Trophoblast cell (in vitro differentiated cells and primary cell): ENCODE measurements at regions not wholly inside any gene's neighbourhood (a gene's known extent, or its start where the extent isn't known, plus 50 kb on each side); places are given as distances from the start of the nearest gene placed in this dataset.
A peak's percentile ranks its signal among the peaks of the same experiment; 100 is the strongest.

ENCODE experiments used
- DNase-seq, 2 donors: peaks; one replicate each; pipeline ENCODE4 v3.0.0-alpha.2; 2016
- H2AFZ ChIP-seq: 2 replicates; pipeline ENCODE4 v1.6.1; 2013; ENCODE audit warnings: low read length, moderate library complexity, mild to moderate bottlenecking; ENCODE audit not compliant: insufficient read depth, poor library complexity
- H2AK5ac ChIP-seq: 2 replicates; pipeline ENCODE4 v1.6.1; 2013; ENCODE audit warnings: mild to moderate bottlenecking, low read length
- H2BK120ac ChIP-seq: 2 replicates; pipeline ENCODE4 v1.6.1; 2013; ENCODE audit warnings: low read length, mild to moderate bottlenecking, moderate library complexity; ENCODE audit not compliant: insufficient read depth, poor library complexity
- H2BK12ac ChIP-seq: 2 replicates; pipeline ENCODE4 v1.6.1; 2013; ENCODE audit warnings: mild to moderate bottlenecking, low read length, moderate library complexity
- H2BK5ac ChIP-seq: 2 replicates; pipeline ENCODE4 v1.6.1; 2013; ENCODE audit warnings: low read length, low read depth, moderate library complexity, mild to moderate bottlenecking; ENCODE audit not compliant: poor library complexity
- H3K14ac ChIP-seq: 2 replicates; pipeline ENCODE4 v1.6.1; 2013; ENCODE audit warnings: mild to moderate bottlenecking, low read length
- H3K18ac ChIP-seq: 2 replicates; pipeline ENCODE4 v1.6.1; 2013; ENCODE audit warnings: mild to moderate bottlenecking, low read length
- H3K23ac ChIP-seq: 2 replicates; pipeline ENCODE4 v1.6.1; 2013; ENCODE audit warnings: low read length
- H3K27ac ChIP-seq: 2 replicates; pipeline ENCODE4 v1.5.1; 2013; ENCODE audit warnings: low read depth, mild to moderate bottlenecking, inconsistent platforms, low read length, moderate library complexity
- H3K27me3 ChIP-seq: 2 replicates; pipeline ENCODE4 v1.6.1; 2013; ENCODE audit warnings: inconsistent platforms, mild to moderate bottlenecking, low read length, moderate library complexity; ENCODE audit not compliant: insufficient read depth
- H3K36me3 ChIP-seq, 2 experiments: 1 replicate in 1 of 2; 2 replicates in 1 of 2; pipeline ENCODE4 v1.6.1; 2013; ENCODE audit warnings: low read length in 2 of 2, mild to moderate bottlenecking in 2 of 2, moderate library complexity in 1 of 2; ENCODE audit not compliant: insufficient read depth in 2 of 2, control insufficient read depth in 1 of 2
- H3K4ac ChIP-seq: 2 replicates; pipeline ENCODE4 v1.6.1; 2013; ENCODE audit warnings: low read depth, mild to moderate bottlenecking, low read length, moderate library complexity
- H3K4me1 ChIP-seq, 2 experiments: 1 replicate in 1 of 2; 2 replicates in 1 of 2; pipeline ENCODE4 v1.6.1; 2013; ENCODE audit warnings: low read length in 2 of 2, mild to moderate bottlenecking in 2 of 2, moderate library complexity in 1 of 2; ENCODE audit not compliant: insufficient read depth in 2 of 2, control insufficient read depth in 1 of 2
- H3K4me2 ChIP-seq: 2 replicates; pipeline ENCODE4 v1.6.1; 2013; ENCODE audit warnings: inconsistent platforms, mild to moderate bottlenecking, low read length, moderate library complexity
- H3K4me3 ChIP-seq: 2 replicates; pipeline ENCODE4 v1.5.1; 2013; ENCODE audit warnings: mild to moderate bottlenecking, low read depth, low read length, inconsistent platforms
- H3K79me1 ChIP-seq: one replicate; pipeline ENCODE4 v1.6.1; 2013; ENCODE audit warnings: low read length
- H3K79me2 ChIP-seq: 2 replicates; pipeline ENCODE4 v1.6.1; 2013; ENCODE audit warnings: low read length, mild to moderate bottlenecking; ENCODE audit not compliant: control insufficient read depth, insufficient read depth, poor library complexity
- H3K9ac ChIP-seq: 2 replicates; pipeline ENCODE4 v1.6.1; 2013; ENCODE audit warnings: mild to moderate bottlenecking, low read length
- H3K9me3 ChIP-seq: 2 replicates; pipeline ENCODE4 v1.6.1; 2013; ENCODE audit warnings: low read depth, mild to moderate bottlenecking, control low read depth, inconsistent platforms, low read length; ENCODE audit not compliant: insufficient read depth
- H4K12ac ChIP-seq: 2 replicates; pipeline ENCODE4 v1.6.1; 2013; ENCODE audit warnings: low read depth, mild to moderate bottlenecking, low read length, moderate library complexity
- H4K8ac ChIP-seq: 2 replicates; pipeline ENCODE4 v1.6.1; 2013; ENCODE audit warnings: low read depth, mild to moderate bottlenecking, low read length, moderate library complexity
- H4K91ac ChIP-seq: one replicate; pipeline ENCODE4 v1.6.1; 2013; ENCODE audit warnings: low read depth, mild to moderate bottlenecking, low read length, moderate library complexity
- WGBS: extraction: QIAGEN DNeasy Blood & Tissue Kit; methylation state at CpG from one replicate; pipeline ENCODE4 v1.1.7; 2013; ENCODE audit warnings: missing lambda C conversion rate; ENCODE audit not compliant: insufficient read length, insufficient coverage; ENCODE audit errors: extremely low coverage; 5-methylcytosine and 5-hydroxymethylcytosine counted together

DNA sequence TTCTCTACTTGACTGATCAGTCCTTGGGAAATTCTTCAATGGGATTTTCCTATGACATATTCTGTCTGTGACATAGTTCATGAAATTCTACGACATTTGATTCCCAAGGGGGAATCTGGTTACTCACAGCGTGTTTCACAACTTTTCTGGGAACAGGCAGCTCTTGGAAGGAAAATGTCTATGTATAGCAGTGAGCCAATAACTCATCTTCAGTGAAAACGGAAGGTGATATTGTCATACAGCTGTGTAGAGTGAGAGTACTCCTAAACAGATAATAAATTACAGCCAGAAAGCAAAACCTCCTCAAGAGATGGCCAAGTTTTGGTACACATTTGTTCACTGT is 91.4 kb downstream of the C9orf152 start:
- no peaks in the 10 kb centered on the region for H3K36me3 ChIP-seq
- peaks cover 2% of the 10 kb centered on the region for H3K79me2 ChIP-seq
- H2BK12ac ChIP-seq, result no peak overlapping the region
- H3K14ac ChIP-seq, result no peak overlapping the region
- no peak overlapping the region for H3K4me3 ChIP-seq
- no peak overlapping the region for H4K12ac ChIP-seq
- H3K9me3 ChIP-seq, result no peaks in the 10 kb centered on the region
- H3K23ac ChIP-seq, result no peak overlapping the region
- DNase-seq, result peak; percentile 67 to 82
- peaks cover 9% of the 10 kb centered on the region for H3K79me1 ChIP-seq
- no peak overlapping the region for H2AK5ac ChIP-seq
- no CpG with 5 or more reads among the region's 3 CpGs for WGBS
- peak overlapping the region; percentile 60 for H3K27ac ChIP-seq
- H4K91ac ChIP-seq, result no peak overlapping the region
- no peak overlapping the region for H2BK120ac ChIP-seq
- H2AFZ ChIP-seq, result no peak overlapping the region
- H3K27me3 ChIP-seq, result no peaks in the 10 kb centered on the region
- H2BK5ac ChIP-seq, result no peak overlapping the region
- no peak overlapping the region for H3K4ac ChIP-seq
- H3K18ac ChIP-seq, result no peak overlapping the region
- no peak overlapping the region for H3K4me2 ChIP-seq
- no peak overlapping the region for H4K8ac ChIP-seq
- H3K9ac ChIP-seq, result no peak overlapping the region
- H3K4me1 ChIP-seq, result peaks cover 15 to 19% of the 10 kb centered on the region in 2 experiments

DNA sequence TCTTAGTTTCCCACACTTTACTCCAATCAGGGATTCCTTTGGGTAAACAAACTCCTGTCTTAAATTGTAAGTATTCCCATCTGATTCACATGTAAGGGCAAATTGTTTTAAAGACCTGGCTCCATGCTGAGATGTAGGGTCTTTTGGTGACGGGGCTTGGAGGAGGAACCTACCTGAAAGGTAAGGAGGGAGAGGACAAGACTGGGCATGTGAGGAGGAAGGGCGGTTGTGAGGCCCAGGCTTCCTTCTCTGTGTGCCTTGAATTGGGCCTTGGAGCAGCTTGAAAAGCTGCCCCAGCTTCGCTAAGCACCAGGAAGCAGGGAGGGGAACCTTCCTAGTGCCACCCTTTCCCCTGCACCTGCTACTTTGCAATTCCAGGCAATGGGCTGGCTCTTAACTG is 86.8 kb downstream of the C9orf152 start:
- peaks cover 21 to 23% of the 10 kb centered on the region in 2 experiments for H3K4me1 ChIP-seq
- H2BK12ac ChIP-seq, result peak overlapping the region; percentile 62
- H3K23ac ChIP-seq, result peak overlapping the region; percentile 63
- H4K8ac ChIP-seq, result peak overlapping the region; percentile 26
- H3K4me3 ChIP-seq, result no peak overlapping the region
- H3K4ac ChIP-seq, result no peak overlapping the region
- DNase-seq, result no peak
- H2BK5ac ChIP-seq, result no peak overlapping the region
- H3K9me3 ChIP-seq, result no peaks in the 10 kb centered on the region
- H2AFZ ChIP-seq, result no peak overlapping the region
- no peak overlapping the region for H3K27ac ChIP-seq
- H3K18ac ChIP-seq, result no peak overlapping the region
- no peak overlapping the region for H3K4me2 ChIP-seq
- no peak overlapping the region for H4K12ac ChIP-seq
- peaks cover 21% of the 10 kb centered on the region for H3K79me1 ChIP-seq
- peak overlapping the region; percentile 35 for H2AK5ac ChIP-seq
- no peak overlapping the region for H2BK120ac ChIP-seq
- H3K36me3 ChIP-seq, result no peaks in the 10 kb centered on the region
- no peak overlapping the region for H4K91ac ChIP-seq
- no peaks in the 10 kb centered on the region for H3K27me3 ChIP-seq
- no peak overlapping the region for H3K9ac ChIP-seq
- H3K79me2 ChIP-seq, result peaks cover 4% of the 10 kb centered on the region
- H3K14ac ChIP-seq, result no peak overlapping the region
- no CpG with 5 or more reads among the region's 3 CpGs for WGBS

DNA sequence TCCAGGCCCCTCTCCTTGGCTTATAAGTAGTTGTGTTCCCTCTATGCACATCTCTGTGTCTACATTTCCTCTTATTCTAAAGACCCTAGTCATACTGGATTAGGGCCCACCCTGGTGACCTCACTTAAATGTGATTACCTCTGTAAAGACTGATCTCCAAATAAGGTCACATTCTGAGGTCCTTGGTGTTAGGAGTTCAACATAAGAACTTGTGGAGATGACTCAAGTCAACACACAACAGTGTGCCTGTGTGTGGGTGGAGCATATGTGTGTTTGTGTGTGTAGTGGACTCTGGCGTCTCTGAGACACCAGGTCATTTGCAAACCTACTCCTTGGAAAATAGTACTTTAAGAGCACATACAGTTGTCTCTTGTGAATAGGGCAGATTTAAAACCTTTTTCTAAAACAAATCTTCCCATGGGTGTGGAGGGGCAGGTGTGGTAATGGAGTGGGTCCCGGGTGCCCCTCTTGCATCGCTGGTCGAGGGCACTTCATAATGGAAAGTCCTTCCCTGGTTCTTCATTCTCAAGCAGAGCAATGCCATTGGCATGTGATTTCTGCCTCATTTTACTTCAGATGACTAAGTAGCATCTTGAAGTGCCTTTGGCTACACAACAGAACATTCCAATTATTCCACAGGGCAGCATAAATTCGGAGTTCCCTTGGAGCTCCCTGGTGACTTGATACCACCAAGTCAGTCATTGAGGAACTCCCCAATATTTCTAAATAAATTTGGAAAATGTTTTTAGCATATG is 84.4 kb downstream of the C9orf152 start:
- H2BK5ac ChIP-seq, result peak overlapping the region; percentile 43
- H4K8ac ChIP-seq, result no peak overlapping the region
- peak overlapping the region; percentile 52 for H2AK5ac ChIP-seq
- H3K4me1 ChIP-seq, result peaks cover 40 to 42% of the 10 kb centered on the region in 2 experiments
- H3K4me3 ChIP-seq, result no peak overlapping the region
- no CpG with 5 or more reads among the region's 5 CpGs for WGBS
- no peaks in the 10 kb centered on the region for H3K36me3 ChIP-seq
- no peak overlapping the region for H3K23ac ChIP-seq
- peak; percentile 27 to 76 for DNase-seq
- peak overlapping the region; percentile 53 for H2BK12ac ChIP-seq
- no peaks in the 10 kb centered on the region for H3K27me3 ChIP-seq
- H3K18ac ChIP-seq, result peak overlapping the region; percentile 67
- peak overlapping the region; percentile 16 for H2BK120ac ChIP-seq
- peaks cover 38% of the 10 kb centered on the region for H3K79me1 ChIP-seq
- H4K91ac ChIP-seq, result peak overlapping the region; percentile 56
- H3K4ac ChIP-seq, result no peak overlapping the region
- H3K79me2 ChIP-seq, result peaks cover 10% of the 10 kb centered on the region
- H3K9me3 ChIP-seq, result no peaks in the 10 kb centered on the region
- no peak overlapping the region for H3K4me2 ChIP-seq
- H3K14ac ChIP-seq, result no peak overlapping the region
- H3K9ac ChIP-seq, result no peak overlapping the region
- no peak overlapping the region for H4K12ac ChIP-seq
- peak overlapping the region; percentile 12 for H3K27ac ChIP-seq
- no peak overlapping the region for H2AFZ ChIP-seq

DNA sequence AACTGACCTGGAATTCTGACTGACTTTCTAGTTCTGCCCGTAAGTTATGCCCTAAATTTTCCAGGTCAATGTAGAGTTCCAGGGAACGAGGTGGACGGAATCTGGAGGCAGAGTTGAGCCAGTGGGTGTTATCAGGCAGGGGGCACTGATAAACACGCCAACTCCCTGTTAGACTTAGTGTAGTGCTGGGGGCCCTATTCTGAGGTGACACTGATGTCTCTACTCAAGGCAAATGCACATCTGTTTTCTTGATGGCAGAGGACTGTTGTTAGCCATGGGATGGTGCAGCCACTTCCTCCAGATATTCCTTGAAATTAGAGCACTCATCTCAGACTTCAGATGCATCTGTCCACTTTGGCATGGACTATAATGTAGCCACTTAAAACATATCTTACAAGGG is 83.5 kb downstream of the C9orf152 start:
- H2BK120ac ChIP-seq, result peak overlapping the region; percentile 39
- H3K9me3 ChIP-seq, result no peaks in the 10 kb centered on the region
- H3K36me3 ChIP-seq, result no peaks in the 10 kb centered on the region
- H2AFZ ChIP-seq, result no peak overlapping the region
- H3K79me2 ChIP-seq, result peaks cover 12% of the 10 kb centered on the region
- H3K27me3 ChIP-seq, result no peaks in the 10 kb centered on the region
- H4K91ac ChIP-seq, result peak overlapping the region; percentile 71
- peaks cover 45 to 49% of the 10 kb centered on the region in 2 experiments for H3K4me1 ChIP-seq
- H3K79me1 ChIP-seq, result peaks cover 40% of the 10 kb centered on the region
- H3K4ac ChIP-seq, result no peak overlapping the region
- no peak overlapping the region for H3K4me2 ChIP-seq
- no peak overlapping the region for H3K23ac ChIP-seq
- no peak overlapping the region for H3K4me3 ChIP-seq
- peak overlapping the region; percentile 56 for H4K8ac ChIP-seq
- WGBS, result no CpG with 5 or more reads among the region's 4 CpGs
- peak overlapping the region; percentile 55 for H2BK12ac ChIP-seq
- H2AK5ac ChIP-seq, result peak overlapping the region; percentile 42
- peak overlapping the region; percentile 11 for H3K27ac ChIP-seq
- peak overlapping the region; percentile 8 for H2BK5ac ChIP-seq
- no peak overlapping the region for H4K12ac ChIP-seq
- H3K18ac ChIP-seq, result peak overlapping the region; percentile 39
- H3K14ac ChIP-seq, result peak overlapping the region; percentile 36
- no peak for DNase-seq
- H3K9ac ChIP-seq, result no peak overlapping the region
